ENCODE measurements at regions not wholly inside any gene's neighbourhood (a gene's known extent, or its start where the extent isn't known, plus 50 kb on each side); places are given as distances from the start of the nearest gene placed in this dataset.

DNA sequence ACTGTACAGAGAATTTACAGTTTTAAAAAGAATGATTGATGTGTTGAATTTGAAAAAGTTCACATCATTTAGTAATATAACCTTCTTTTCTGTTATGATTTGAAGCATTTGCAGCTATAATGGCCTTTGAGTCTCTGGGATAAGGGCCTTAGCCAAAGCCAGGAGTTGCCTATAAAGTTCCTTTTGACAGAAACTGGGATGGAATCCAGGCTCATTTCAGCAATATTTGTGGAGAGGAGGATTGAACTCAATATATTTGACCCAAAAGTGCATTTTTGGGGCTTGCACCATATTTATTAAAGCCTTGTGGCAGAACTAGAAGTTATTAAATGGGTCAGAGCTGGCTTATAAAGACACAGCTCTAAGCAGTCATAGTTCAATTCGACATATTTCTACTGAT is 348.7 kb upstream of the EPHA3 start:
- TF ChIP-seq, protein P1, sequence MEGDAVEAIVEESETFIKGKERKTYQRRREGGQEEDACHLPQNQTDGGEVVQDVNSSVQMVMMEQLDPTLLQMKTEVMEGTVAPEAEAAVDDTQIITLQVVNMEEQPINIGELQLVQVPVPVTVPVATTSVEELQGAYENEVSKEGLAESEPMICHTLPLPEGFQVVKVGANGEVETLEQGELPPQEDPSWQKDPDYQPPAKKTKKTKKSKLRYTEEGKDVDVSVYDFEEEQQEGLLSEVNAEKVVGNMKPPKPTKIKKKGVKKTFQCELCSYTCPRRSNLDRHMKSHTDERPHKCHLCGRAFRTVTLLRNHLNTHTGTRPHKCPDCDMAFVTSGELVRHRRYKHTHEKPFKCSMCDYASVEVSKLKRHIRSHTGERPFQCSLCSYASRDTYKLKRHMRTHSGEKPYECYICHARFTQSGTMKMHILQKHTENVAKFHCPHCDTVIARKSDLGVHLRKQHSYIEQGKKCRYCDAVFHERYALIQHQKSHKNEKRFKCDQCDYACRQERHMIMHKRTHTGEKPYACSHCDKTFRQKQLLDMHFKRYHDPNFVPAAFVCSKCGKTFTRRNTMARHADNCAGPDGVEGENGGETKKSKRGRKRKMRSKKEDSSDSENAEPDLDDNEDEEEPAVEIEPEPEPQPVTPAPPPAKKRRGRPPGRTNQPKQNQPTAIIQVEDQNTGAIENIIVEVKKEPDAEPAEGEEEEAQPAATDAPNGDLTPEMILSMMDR (IDR thresholded peaks at IDR 0.05; ENCODE audit: low read depth, low read length), result no peak
- DNase-seq (ENCODE audit: extremely low read depth, low read depth), result no peak

DNA sequence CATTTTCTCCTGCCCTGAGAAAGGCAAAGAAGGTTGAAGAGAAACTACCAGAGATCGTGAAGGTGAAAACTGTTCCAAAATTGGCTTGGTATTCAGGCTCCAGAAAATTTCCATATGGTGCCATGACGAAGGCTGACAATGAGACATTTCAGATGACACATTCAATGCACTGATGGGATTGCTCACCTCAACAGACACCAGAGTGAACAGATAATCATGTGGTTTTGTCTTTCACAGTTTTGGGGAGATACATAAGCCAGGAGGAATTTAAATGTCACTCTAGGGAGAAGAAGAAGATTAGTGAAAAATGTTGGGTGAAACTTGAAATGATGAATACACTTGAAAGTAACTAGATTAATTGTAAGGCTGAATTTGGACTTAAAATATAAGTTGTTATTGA is 339.7 kb upstream of the EPHA3 start:
- DNase-seq (ENCODE audit: extremely low read depth, low read depth), result no peak
- TF ChIP-seq, protein P1 (IDR thresholded peaks at IDR 0.05; ENCODE audit: low read depth, low read length), result no peak

DNA sequence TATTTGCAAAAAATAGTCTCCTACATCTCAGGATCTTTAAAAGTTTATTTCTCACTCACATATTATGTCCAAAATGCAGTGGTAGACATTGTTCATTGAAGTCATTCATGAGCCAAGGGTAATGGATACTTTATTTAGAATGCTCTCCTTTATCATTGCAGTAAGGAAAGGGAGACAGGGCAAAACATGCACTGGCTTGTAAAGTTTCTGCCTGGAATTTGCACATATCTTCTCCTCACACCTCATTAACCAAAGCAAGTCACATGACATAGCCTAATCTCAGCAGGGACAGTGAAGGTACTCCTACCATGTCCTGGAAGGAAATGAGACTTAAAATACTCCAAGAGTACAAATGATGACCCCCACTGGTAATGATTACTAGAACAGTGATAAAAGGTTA is 333.7 kb upstream of the EPHA3 start:
- TF ChIP-seq, protein P1 (IDR thresholded peaks at IDR 0.05; ENCODE audit: low read depth, low read length), result no peak
- DNase-seq (ENCODE audit: extremely low read depth, low read depth), result no peak

DNA sequence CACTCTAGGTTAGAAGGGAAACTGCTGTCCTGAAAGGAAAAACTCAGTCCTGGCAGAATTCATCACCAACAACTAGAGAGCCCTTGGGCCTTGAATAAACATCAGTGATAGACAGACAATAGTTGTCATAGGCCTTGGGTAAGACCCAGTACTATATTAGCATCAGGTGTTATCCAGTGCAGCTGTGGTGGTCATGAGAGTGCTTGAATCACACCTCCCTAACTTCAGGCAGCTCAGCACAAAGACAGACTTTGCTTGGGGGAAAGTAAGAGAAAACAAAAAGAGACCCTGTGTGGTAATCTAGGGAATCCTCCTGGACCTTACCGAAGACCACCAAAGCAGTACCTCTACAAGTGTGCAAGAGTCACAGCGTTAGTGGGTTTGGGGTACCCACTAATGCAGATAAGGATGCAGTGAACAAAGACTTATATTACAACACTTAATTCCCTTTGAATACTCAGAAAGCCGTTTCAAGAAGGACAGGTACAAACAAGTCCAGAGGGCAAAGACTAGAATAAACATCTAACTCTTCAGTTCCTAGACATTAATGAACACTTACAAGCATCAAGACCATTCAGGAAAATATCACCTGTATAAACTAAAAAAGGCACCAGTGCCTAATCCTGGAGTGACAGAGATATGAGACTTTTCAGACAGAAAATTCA is 332.3 kb upstream of the EPHA3 start:
- DNase-seq (ENCODE audit: extremely low read depth, low read depth), result no peak
- TF ChIP-seq, protein P1 (IDR thresholded peaks at IDR 0.05; ENCODE audit: low read depth, low read length), result no peak

DNA sequence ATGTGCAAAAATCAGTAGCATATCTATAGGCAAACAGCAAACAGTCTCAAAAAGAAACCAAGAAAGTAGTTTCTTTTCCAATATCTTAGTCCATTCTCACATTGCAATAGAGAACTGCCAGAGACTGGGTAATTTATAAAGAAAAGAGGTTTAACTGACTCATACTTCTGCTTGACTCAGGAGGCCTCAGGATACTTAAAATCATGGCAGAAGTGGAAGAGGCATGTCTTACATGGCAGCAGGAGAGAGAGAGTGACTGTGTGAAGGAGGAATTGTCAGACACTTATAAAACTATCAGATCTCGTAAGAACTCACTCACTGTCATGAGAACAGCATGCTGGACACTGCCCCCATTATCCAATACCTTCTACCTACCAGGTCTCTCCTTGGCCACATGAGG is 327.9 kb upstream of the EPHA3 start:
- no peak for DNase-seq (ENCODE audit: extremely low read depth, low read depth)
- TF ChIP-seq, protein P1 (IDR thresholded peaks at IDR 0.05; ENCODE audit: low read depth, low read length), result no peak

DNA sequence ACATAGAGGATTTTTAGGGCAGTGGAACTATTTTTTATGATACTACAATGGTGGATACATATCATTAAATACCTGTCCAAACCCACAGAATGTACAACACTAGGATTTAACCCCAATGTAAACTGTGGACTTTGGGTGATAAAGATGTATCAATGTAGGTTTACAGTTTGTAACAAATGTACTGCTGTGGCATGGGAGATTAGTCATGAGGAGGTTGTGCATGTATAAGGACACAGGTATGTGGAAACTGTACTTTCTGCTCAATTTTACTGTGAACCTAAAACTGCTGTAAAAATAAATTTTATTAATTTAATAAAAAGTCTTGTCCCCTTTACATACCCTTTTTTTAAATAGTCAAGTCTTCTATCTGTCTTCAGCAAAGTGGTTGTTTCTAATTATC is 322.5 kb upstream of the EPHA3 start:
- TF ChIP-seq, protein P1 (IDR thresholded peaks at IDR 0.05; ENCODE audit: low read depth, low read length), result no peak
- DNase-seq (ENCODE audit: extremely low read depth, low read depth), result no peak

DNA sequence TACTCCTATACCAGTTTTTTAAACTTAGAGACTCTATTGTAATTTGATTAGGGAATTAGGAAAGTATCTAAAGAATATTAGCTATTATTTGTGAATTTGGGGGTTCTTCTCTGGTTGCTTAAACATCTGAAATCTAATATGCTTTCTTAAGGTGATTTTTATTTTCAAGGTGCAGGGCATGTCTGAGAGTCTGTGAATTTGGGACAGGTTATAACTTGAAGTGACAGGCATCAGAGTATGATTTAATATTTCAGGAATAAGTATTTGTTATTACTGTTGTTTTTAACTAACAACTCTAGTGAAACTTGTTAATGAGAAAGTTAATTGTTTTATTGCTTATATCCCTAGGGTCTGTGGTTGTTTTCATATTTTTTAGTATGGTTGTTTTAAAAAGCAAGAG is 321.6 kb upstream of the EPHA3 start:
- TF ChIP-seq, protein P1 (IDR thresholded peaks at IDR 0.05; ENCODE audit: low read depth, low read length), result no peak
- DNase-seq (ENCODE audit: extremely low read depth, low read depth), result no peak

Measured in AG09319 (cell line).